ENCODE measurements at regions not wholly inside any gene's neighbourhood (a gene's known extent, or its start where the extent isn't known, plus 50 kb on each side); places are given as distances from the start of the nearest gene placed in this dataset.

DNA sequence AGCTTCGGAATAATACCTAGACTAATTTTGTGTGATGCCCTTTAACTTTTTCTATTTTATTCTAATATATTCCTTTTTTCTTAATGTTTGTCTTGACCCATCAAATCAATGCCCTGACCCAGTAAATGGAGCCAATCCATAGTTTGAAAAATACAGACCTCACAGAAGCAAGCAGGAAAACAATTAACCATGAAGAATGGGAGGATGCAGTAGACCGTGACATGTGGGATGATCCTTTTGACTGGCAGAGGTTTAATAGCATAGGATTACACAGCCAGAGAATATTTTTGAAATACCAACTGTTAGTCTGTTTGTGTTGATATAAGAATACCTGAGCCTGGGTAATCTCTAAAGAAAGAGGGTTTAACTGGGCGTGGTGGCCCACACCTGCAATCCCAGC, 142.6 kb upstream of the NEBL start:
- TF ChIP-seq, protein P1, sequence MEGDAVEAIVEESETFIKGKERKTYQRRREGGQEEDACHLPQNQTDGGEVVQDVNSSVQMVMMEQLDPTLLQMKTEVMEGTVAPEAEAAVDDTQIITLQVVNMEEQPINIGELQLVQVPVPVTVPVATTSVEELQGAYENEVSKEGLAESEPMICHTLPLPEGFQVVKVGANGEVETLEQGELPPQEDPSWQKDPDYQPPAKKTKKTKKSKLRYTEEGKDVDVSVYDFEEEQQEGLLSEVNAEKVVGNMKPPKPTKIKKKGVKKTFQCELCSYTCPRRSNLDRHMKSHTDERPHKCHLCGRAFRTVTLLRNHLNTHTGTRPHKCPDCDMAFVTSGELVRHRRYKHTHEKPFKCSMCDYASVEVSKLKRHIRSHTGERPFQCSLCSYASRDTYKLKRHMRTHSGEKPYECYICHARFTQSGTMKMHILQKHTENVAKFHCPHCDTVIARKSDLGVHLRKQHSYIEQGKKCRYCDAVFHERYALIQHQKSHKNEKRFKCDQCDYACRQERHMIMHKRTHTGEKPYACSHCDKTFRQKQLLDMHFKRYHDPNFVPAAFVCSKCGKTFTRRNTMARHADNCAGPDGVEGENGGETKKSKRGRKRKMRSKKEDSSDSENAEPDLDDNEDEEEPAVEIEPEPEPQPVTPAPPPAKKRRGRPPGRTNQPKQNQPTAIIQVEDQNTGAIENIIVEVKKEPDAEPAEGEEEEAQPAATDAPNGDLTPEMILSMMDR (IDR thresholded peaks at IDR 0.05): no peak
- TF ChIP-seq POLR2AphosphoS5 (IDR thresholded peaks at IDR 0.05) (no peak), POLR2A (IDR thresholded peaks at IDR 0.05) (no peak)
